NCI-H1417 (cell line): ENCODE measurements at regions not wholly inside any gene's neighbourhood (a gene's known extent, or its start where the extent isn't known, plus 50 kb on each side); places are given as distances from the start of the nearest gene placed in this dataset.

ENCODE experiments used
- DNase-seq, 3 experiments: peaks; one replicate each; lab custom pipeline; 2025; lab: John Stamatoyannopoulos, UW

- no peak for DNase-seq
Measured at GRCh38 chr2:8580316-8581233, 101.3 kb upstream of the ID2 start.

GRCh38 chr2:8581234-8581561 is 100.7 kb upstream of the ID2 start:
- peak in 2 of 3 experiments; percentile 41 to 53 for DNase-seq

- no peak for DNase-seq
Measured at GRCh38 chr2:8581601-8582041, 100.2 kb upstream of the ID2 start.

GRCh38 chr2:8582191-8582590 is 99.7 kb upstream of the ID2 start:
- DNase-seq = no peak

- peak in 1 of 3 experiments; percentile 35 for DNase-seq
Measured at GRCh38 chr2:8582651-8583399, 99.0 kb upstream of the ID2 start.

GRCh38 chr2:8583400-8584173 is 98.3 kb upstream of the ID2 start:
- DNase-seq = peak; percentile 97 to 99 (median 99)

GRCh38 chr2:8584174-8585066 is 97.4 kb upstream of the ID2 start:
- DNase-seq = peak in 1 of 3 experiments; percentile 35

GRCh38 chr2:8586457-8587051 is 95.3 kb upstream of the ID2 start:
- no peak for DNase-seq

- DNase-seq = no peak
Measured at GRCh38 chr2:8587251-8587791, 94.5 kb upstream of the ID2 start.

- no peak for DNase-seq
Measured at GRCh38 chr2:8587920-8588830, 93.7 kb upstream of the ID2 start.

- no peak for DNase-seq
Measured at GRCh38 chr2:8588831-8589191, 93.0 kb upstream of the ID2 start.

- DNase-seq = no peak
Measured at GRCh38 chr2:8589721-8590120, 92.1 kb upstream of the ID2 start.

GRCh38 chr2:8590938-8591337 is 90.9 kb upstream of the ID2 start:
- peak in 2 of 3 experiments; percentile 53 to 90 for DNase-seq

- no peak for DNase-seq
Measured at GRCh38 chr2:8592736-8593135, 89.1 kb upstream of the ID2 start.

GRCh38 chr2:8593243-8593642 is 88.6 kb upstream of the ID2 start:
- DNase-seq = no peak

- DNase-seq = no peak
Measured at GRCh38 chr2:8594731-8595427, 87.0 kb upstream of the ID2 start.

- DNase-seq = no peak
Measured at GRCh38 chr2:8595428-8595805, 86.4 kb upstream of the ID2 start.

GRCh38 chr2:8595811-8596600 is 85.8 kb upstream of the ID2 start:
- DNase-seq = no peak
